Fibroblast of pulmonary artery (primary cell): ENCODE measurements at regions not wholly inside any gene's neighbourhood (a gene's known extent, or its start where the extent isn't known, plus 50 kb on each side); places are given as distances from the start of the nearest gene placed in this dataset.
A peak's percentile ranks its signal among the peaks of the same experiment; 100 is the strongest.

Experiments used
- DNase-seq: peaks from one replicate; pipeline ENCODE4 v3.0.0-alpha.2; 2010; ENCODE audit warnings: low read depth
- H3K4me3 ChIP-seq: replicated peaks from 2 replicates; pipeline ENCODE4 v1.5.1; 2011; ENCODE audit warnings: low read depth, mild to moderate bottlenecking, control low read depth, low read length, moderate library complexity
- TF ChIP-seq, protein P1 (sequence below): IDR thresholded peaks from 2 replicates; pipeline ENCODE4 v1.5.1; 2011; ENCODE audit warnings: mild to moderate bottlenecking, control low read depth, low read length, inconsistent platforms; ENCODE audit errors: missing control alignments

DNA sequence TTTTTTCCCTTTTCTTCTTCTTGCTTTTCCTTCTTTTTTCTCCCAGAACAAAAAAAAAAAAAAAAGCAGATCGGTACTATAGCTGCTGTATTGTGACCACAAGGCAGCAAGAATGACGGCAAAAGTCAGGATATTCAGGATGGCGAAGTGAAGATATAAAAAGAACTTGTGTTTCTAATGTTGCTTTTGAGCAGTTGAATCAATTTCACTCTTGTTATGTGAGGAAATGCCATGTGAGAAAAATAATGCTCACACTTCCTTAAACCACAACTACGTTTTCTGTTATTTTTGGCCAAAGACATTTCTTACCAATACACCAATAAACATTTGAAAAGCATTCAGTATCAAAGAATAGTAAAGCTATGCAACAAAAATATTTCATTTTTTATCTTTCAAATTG lies 510.5 kb downstream of the HACE1 start:
- H3K4me3 ChIP-seq: no peak overlapping the region
- TF ChIP-seq, protein P1, sequence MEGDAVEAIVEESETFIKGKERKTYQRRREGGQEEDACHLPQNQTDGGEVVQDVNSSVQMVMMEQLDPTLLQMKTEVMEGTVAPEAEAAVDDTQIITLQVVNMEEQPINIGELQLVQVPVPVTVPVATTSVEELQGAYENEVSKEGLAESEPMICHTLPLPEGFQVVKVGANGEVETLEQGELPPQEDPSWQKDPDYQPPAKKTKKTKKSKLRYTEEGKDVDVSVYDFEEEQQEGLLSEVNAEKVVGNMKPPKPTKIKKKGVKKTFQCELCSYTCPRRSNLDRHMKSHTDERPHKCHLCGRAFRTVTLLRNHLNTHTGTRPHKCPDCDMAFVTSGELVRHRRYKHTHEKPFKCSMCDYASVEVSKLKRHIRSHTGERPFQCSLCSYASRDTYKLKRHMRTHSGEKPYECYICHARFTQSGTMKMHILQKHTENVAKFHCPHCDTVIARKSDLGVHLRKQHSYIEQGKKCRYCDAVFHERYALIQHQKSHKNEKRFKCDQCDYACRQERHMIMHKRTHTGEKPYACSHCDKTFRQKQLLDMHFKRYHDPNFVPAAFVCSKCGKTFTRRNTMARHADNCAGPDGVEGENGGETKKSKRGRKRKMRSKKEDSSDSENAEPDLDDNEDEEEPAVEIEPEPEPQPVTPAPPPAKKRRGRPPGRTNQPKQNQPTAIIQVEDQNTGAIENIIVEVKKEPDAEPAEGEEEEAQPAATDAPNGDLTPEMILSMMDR: no peak
- DNase-seq: no peak

DNA sequence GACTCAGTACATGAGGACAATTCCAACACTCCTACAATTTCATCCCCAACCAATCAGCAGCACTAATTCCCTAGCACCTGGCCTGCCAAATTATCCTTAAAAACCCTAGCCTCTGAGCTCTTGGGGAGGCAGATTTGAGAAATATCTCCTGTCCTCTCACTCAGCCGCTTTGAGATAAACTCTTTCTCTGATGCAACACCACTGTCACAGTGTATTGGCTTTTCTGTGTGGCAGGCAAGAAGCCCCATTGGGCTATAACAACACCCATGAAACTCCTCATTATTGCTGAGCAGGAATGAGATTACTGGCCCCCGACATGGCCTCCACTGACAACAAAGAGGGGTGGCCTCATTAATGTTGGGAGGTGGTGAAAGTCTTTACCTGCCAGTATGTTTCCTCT lies 515.5 kb downstream of the HACE1 start:
- TF ChIP-seq, protein P1: no peak
- no peak overlapping the region for H3K4me3 ChIP-seq
- DNase-seq: no peak

DNA sequence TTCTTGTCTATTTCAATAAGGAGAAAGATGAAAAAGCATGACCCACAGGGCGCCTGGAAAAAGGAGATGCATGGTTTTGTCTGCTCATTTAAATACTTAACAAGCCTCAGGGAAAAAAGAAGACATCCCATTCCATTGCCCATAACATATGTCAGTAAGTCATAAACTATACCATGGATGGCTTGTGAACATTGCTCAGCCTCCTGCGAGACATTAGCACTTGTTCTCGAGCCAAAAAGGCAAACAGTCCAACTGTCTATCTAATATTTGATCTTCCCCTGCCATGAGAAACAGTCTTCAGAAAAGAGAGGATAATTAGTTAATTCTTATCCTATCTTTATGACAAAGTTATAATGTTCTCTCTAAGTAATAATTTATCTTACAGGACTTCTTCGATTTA lies 527.4 kb downstream of the HACE1 start:
- H3K4me3 ChIP-seq: no peak overlapping the region
- no peak for DNase-seq
- TF ChIP-seq, protein P1: no peak

GRCh38 chr6:104326173-104327001 lies 533.3 kb downstream of the HACE1 start:
- peak; percentile 88 for DNase-seq
- no peak overlapping the region for H3K4me3 ChIP-seq
- TF ChIP-seq, protein P1: no peak

GRCh38 chr6:104325341-104326172 lies 534.2 kb downstream of the HACE1 start:
- H3K4me3 ChIP-seq: peak overlapping the region; percentile 28
- TF ChIP-seq, protein P1: peak; percentile 75
- peak; percentile 77 for DNase-seq

- TF ChIP-seq, protein P1: no peak
- no peak overlapping the region for H3K4me3 ChIP-seq
- no peak for DNase-seq
Measured at GRCh38 chr6:104324301-104324700, 535.4 kb downstream of the HACE1 start.
